ENCODE measurements at regions not wholly inside any gene's neighbourhood (a gene's known extent, or its start where the extent isn't known, plus 50 kb on each side); places are given as distances from the start of the nearest gene placed in this dataset.

- ATAC-seq (no peak), DNase-seq (ENCODE audit: low spot score) (no peak)
- H3K4me3 Mint-ChIP-seq: no peak overlapping the region
- peaks cover 4% of the 10 kb centered on the region; the same call in 1 of the 2 replicates for H3K9me3 Mint-ChIP-seq
- POLR2A ChIA-PET: no interaction called here
- CTCF ChIA-PET: interaction anchor here (1.1 to 1.3 kb wide), 3 partner anchors 25 to 72 kb away, joined by 3 to 4 read pairs (median 3); no protein-coding TSS in a partner anchor
- peaks cover 13% of the 10 kb centered on the region for H3K27me3 Mint-ChIP-seq (ENCODE audit: low read depth)
- TF ChIP-seq TP53 (CRISPR knock-in tag; IDR thresholded peaks at IDR 0.05) (no peak), CREM (CRISPR knock-in tag; IDR thresholded peaks at IDR 0.05) (no peak), USF1 (CRISPR knock-in tag; IDR thresholded peaks at IDR 0.05) (no peak), NFYB (CRISPR knock-in tag; conservative IDR thresholded peaks at IDR 0.05; ENCODE audit: low read depth) (no peak), ZNF416 (CRISPR knock-in tag; IDR thresholded peaks at IDR 0.05) (no peak), KAT7 (CRISPR knock-in tag; IDR thresholded peaks at IDR 0.05; ENCODE audit: borderline replicate concordance) (no peak), ZNF425 (CRISPR knock-in tag; conservative IDR thresholded peaks at IDR 0.05) (no peak), ZNF396 (CRISPR knock-in tag; IDR thresholded peaks at IDR 0.05; ENCODE audit: borderline replicate concordance) (no peak), CDX4 (CRISPR knock-in tag; IDR thresholded peaks at IDR 0.05; ENCODE audit: borderline replicate concordance) (no peak), PRDM15 (CRISPR knock-in tag; IDR thresholded peaks at IDR 0.05) (no peak), IRF1 (CRISPR knock-in tag; IDR thresholded peaks at IDR 0.05) (no peak), ERG (CRISPR knock-in tag; IDR thresholded peaks at IDR 0.05) (no peak), CREB1 (CRISPR knock-in tag; IDR thresholded peaks at IDR 0.05) (no peak), PRRX2 (CRISPR knock-in tag; IDR thresholded peaks at IDR 0.05) (no peak), MYBL2 (CRISPR knock-in tag; IDR thresholded peaks at IDR 0.05) (no peak), CTCF (IDR thresholded peaks at IDR 0.05) (no peak)
- no peaks in the 10 kb centered on the region for H3K36me3 Mint-ChIP-seq
- no peak overlapping the region for H3K27ac Mint-ChIP-seq
- peaks cover 25% of the 10 kb centered on the region for H3K4me1 Mint-ChIP-seq
These were observed 56.8 kb upstream of the ALDH1B1 start for GRCh38 chr9:38335686-38336085.

Measured in WTC11 (cell line).